IPS DF 4.7 (cell line): ENCODE measurements at regions not wholly inside any gene's neighbourhood (a gene's known extent, or its start where the extent isn't known, plus 50 kb on each side); places are given as distances from the start of the nearest gene placed in this dataset.
"Not testable (repeated sequence)": the region's sequence is repeated elsewhere in the genome, so short reads cannot be mapped to it uniquely, and the experiment has no call there.

Source experiments
- DNase-seq: peaks from one replicate; pipeline ENCODE4 v3.0.0-alpha.2; 2013; ENCODE audit warnings: low spot score; ENCODE audit errors: extremely low read depth

- DNase-seq: no peak
Measured at GRCh38 chr2:430291-431040, 142.6 kb upstream of the ALKAL2 start.

GRCh38 chr2:429575-430254, 141.8 kb upstream of the ALKAL2 start:
- DNase-seq: no peak

GRCh38 chr2:429142-429541, 141.3 kb upstream of the ALKAL2 start:
- DNase-seq: no peak

- DNase-seq: no peak
Measured at GRCh38 chr2:428591-428990, 140.7 kb upstream of the ALKAL2 start.

GRCh38 chr2:426696-427095, 138.8 kb upstream of the ALKAL2 start:
- not testable (repeated sequence) for DNase-seq

- no peak for DNase-seq
Measured at GRCh38 chr2:425947-426346, 138.1 kb upstream of the ALKAL2 start.

GRCh38 chr2:425243-425642, 137.4 kb upstream of the ALKAL2 start:
- DNase-seq: no peak

GRCh38 chr2:424306-425171, 136.6 kb upstream of the ALKAL2 start:
- no peak for DNase-seq

- DNase-seq: no peak
Measured at GRCh38 chr2:423479-423878, 135.6 kb upstream of the ALKAL2 start.

GRCh38 chr2:422676-423435, 135.0 kb upstream of the ALKAL2 start:
- DNase-seq: no peak

- no peak for DNase-seq
Measured at GRCh38 chr2:421406-421805, 133.5 kb upstream of the ALKAL2 start.

- no peak for DNase-seq
Measured at GRCh38 chr2:419687-420317, 131.9 kb upstream of the ALKAL2 start.

- DNase-seq: no peak
Measured at GRCh38 chr2:417662-418061, 129.8 kb upstream of the ALKAL2 start.

- DNase-seq: no peak
Measured at GRCh38 chr2:417006-417405, 129.1 kb upstream of the ALKAL2 start.

GRCh38 chr2:415986-416610, 128.2 kb upstream of the ALKAL2 start:
- DNase-seq: no peak

- no peak for DNase-seq
Measured at GRCh38 chr2:409523-409922, 121.6 kb upstream of the ALKAL2 start.

- DNase-seq: no peak
Measured at GRCh38 chr2:407630-408029, 119.7 kb upstream of the ALKAL2 start.

GRCh38 chr2:406876-407275, 119.0 kb upstream of the ALKAL2 start:
- no peak for DNase-seq

- no peak for DNase-seq
Measured at GRCh38 chr2:406231-406630, 118.3 kb upstream of the ALKAL2 start.

GRCh38 chr2:404581-404980, 116.7 kb upstream of the ALKAL2 start:
- DNase-seq: no peak
